ENCODE measurements at regions not wholly inside any gene's neighbourhood (a gene's known extent, or its start where the extent isn't known, plus 50 kb on each side); places are given as distances from the start of the nearest gene placed in this dataset.
A peak's percentile ranks its signal among the peaks of the same experiment; 100 is the strongest.
"Not testable (repeated sequence)": the region's sequence is repeated elsewhere in the genome, so short reads cannot be mapped to it uniquely, and the experiment has no call there.

- Histone ChIP-seq H3K27ac (ENCODE audit: low read length) (no peak overlapping the region), H3K4me1 (ENCODE audit: control insufficient read depth, insufficient read depth, low read length) (peaks cover 6% of the 10 kb centered on the region), H3K4me3 (ENCODE audit: low read length) (no peak overlapping the region), H3K36me3 (ENCODE audit: control insufficient read depth, insufficient read depth, low read length) (no peaks in the 10 kb centered on the region), H3K9me3 (replicated peaks; ENCODE audit: control insufficient read depth, low read depth, low read length) (no peaks in the 10 kb centered on the region), H3K27me3 (ENCODE audit: control insufficient read depth, insufficient read depth, low read length) (peaks cover 20% of the 10 kb centered on the region)
- WGBS (ENCODE audit: insufficient coverage), result no CpG with 5 or more reads among the region's 1 CpG
- no peak for DNase-seq
These were observed 73.3 kb upstream of the ALX4 start for GRCh38 chr11:44383246-44383645.

- no peak overlapping the region for H3K27ac ChIP-seq (ENCODE audit: low read length)
- H3K4me3 ChIP-seq (ENCODE audit: low read length), result no peak overlapping the region
- H3K9me3 ChIP-seq (replicated peaks; ENCODE audit: control insufficient read depth, low read depth, low read length), result peaks cover 6% of the 10 kb centered on the region
- DNase-seq, result no peak
- peaks cover 10% of the 10 kb centered on the region for H3K27me3 ChIP-seq (ENCODE audit: control insufficient read depth, insufficient read depth, low read length)
- H3K36me3 ChIP-seq (ENCODE audit: control insufficient read depth, insufficient read depth, low read length), result no peaks in the 10 kb centered on the region
- peaks cover 1% of the 10 kb centered on the region for H3K4me1 ChIP-seq (ENCODE audit: control insufficient read depth, insufficient read depth, low read length)
- whole genome bisulfite sequencing (ENCODE audit: insufficient coverage), result 88% methylated on average over 2 of the region's 4 CpGs
These were observed 77.5 kb upstream of the ALX4 start for GRCh38 chr11:44387415-44387814.

GRCh38 chr11:44387825-44388224 is 77.9 kb upstream of the ALX4 start:
- Histone ChIP-seq H3K27me3 (ENCODE audit: control insufficient read depth, insufficient read depth, low read length) (peaks cover 8% of the 10 kb centered on the region), H3K9me3 (replicated peaks; ENCODE audit: control insufficient read depth, low read depth, low read length) (peaks cover 6% of the 10 kb centered on the region), H3K36me3 (ENCODE audit: control insufficient read depth, insufficient read depth, low read length) (no peaks in the 10 kb centered on the region), H3K27ac (ENCODE audit: low read length) (no peak overlapping the region), H3K4me3 (ENCODE audit: low read length) (no peak overlapping the region), H3K4me1 (ENCODE audit: control insufficient read depth, insufficient read depth, low read length) (no peaks in the 10 kb centered on the region)
- DNase-seq, result no peak
- no CpG with 5 or more reads among the region's 3 CpGs for WGBS (ENCODE audit: insufficient coverage)

- Histone ChIP-seq H3K9me3 (replicated peaks; ENCODE audit: control insufficient read depth, low read depth, low read length) (peaks cover 6% of the 10 kb centered on the region), H3K27me3 (ENCODE audit: control insufficient read depth, insufficient read depth, low read length) (peaks cover 7% of the 10 kb centered on the region), H3K4me1 (ENCODE audit: control insufficient read depth, insufficient read depth, low read length) (no peaks in the 10 kb centered on the region), H3K36me3 (ENCODE audit: control insufficient read depth, insufficient read depth, low read length) (no peaks in the 10 kb centered on the region), H3K27ac (ENCODE audit: low read length) (no peak overlapping the region), H3K4me3 (ENCODE audit: low read length) (no peak overlapping the region)
- 20% methylated on average over 2 of the region's 10 CpGs for whole genome bisulfite sequencing (ENCODE audit: insufficient coverage)
- DNase-seq, result peak; percentile 30
These were observed 79.1 kb upstream of the ALX4 start for GRCh38 chr11:44388828-44389657.

GRCh38 chr11:44389963-44390605 is 80.1 kb upstream of the ALX4 start:
- Histone ChIP-seq H3K4me1 (ENCODE audit: control insufficient read depth, insufficient read depth, low read length) (no peaks in the 10 kb centered on the region), H3K27ac (ENCODE audit: low read length) (no peak overlapping the region), H3K27me3 (ENCODE audit: control insufficient read depth, insufficient read depth, low read length) (peaks cover 4% of the 10 kb centered on the region), H3K9me3 (replicated peaks; ENCODE audit: control insufficient read depth, low read depth, low read length) (peaks cover 6% of the 10 kb centered on the region), H3K4me3 (ENCODE audit: low read length) (no peak overlapping the region), H3K36me3 (ENCODE audit: control insufficient read depth, insufficient read depth, low read length) (no peaks in the 10 kb centered on the region)
- DNase-seq, result no peak
- WGBS (ENCODE audit: insufficient coverage), result 100% methylated on average over 2 of the region's 3 CpGs

- not testable (repeated sequence) for H3K27me3 ChIP-seq (ENCODE audit: control insufficient read depth, insufficient read depth, low read length); H3K9me3 ChIP-seq (replicated peaks; ENCODE audit: control insufficient read depth, low read depth, low read length); H3K27ac ChIP-seq (ENCODE audit: low read length); DNase-seq; H3K36me3 ChIP-seq (ENCODE audit: control insufficient read depth, insufficient read depth, low read length); H3K4me3 ChIP-seq (ENCODE audit: low read length); H3K4me1 ChIP-seq (ENCODE audit: control insufficient read depth, insufficient read depth, low read length)
- no CpG with 5 or more reads among the region's 3 CpGs for WGBS (ENCODE audit: insufficient coverage)
These were observed 81.1 kb upstream of the ALX4 start for GRCh38 chr11:44391004-44391403.

GRCh38 chr11:44396746-44397145 is 86.8 kb upstream of the ALX4 start:
- H3K4me3 ChIP-seq (ENCODE audit: low read length); H3K27ac ChIP-seq (ENCODE audit: low read length): not testable (repeated sequence)

GRCh38 chr11:44397586-44398178 is 87.7 kb upstream of the ALX4 start:
- 83% methylated on average over 7 of the region's 7 CpGs for WGBS (ENCODE audit: insufficient coverage)
- peaks cover 12% of the 10 kb centered on the region for H3K4me1 ChIP-seq (ENCODE audit: control insufficient read depth, insufficient read depth, low read length)
- no peaks in the 10 kb centered on the region for H3K36me3 ChIP-seq (ENCODE audit: control insufficient read depth, insufficient read depth, low read length)
- no peak for DNase-seq
- no peaks in the 10 kb centered on the region for H3K9me3 ChIP-seq (replicated peaks; ENCODE audit: control insufficient read depth, low read depth, low read length)
- no peak overlapping the region for H3K4me3 ChIP-seq (ENCODE audit: low read length)
- no peak overlapping the region for H3K27ac ChIP-seq (ENCODE audit: low read length)
- no peaks in the 10 kb centered on the region for H3K27me3 ChIP-seq (ENCODE audit: control insufficient read depth, insufficient read depth, low read length)

More at GRCh38 chr11:44396746-44397145, 86.8 kb upstream of the ALX4 start:
- not testable (repeated sequence) for H3K36me3 ChIP-seq (ENCODE audit: control insufficient read depth, insufficient read depth, low read length); H3K9me3 ChIP-seq (replicated peaks; ENCODE audit: control insufficient read depth, low read depth, low read length); DNase-seq; H3K27me3 ChIP-seq (ENCODE audit: control insufficient read depth, insufficient read depth, low read length); H3K4me1 ChIP-seq (ENCODE audit: control insufficient read depth, insufficient read depth, low read length)
- 80% methylated on average over 9 of the region's 10 CpGs for WGBS (ENCODE audit: insufficient coverage)

- Histone ChIP-seq H3K9me3 (replicated peaks; ENCODE audit: control insufficient read depth, low read depth, low read length) (no peaks in the 10 kb centered on the region), H3K27me3 (ENCODE audit: control insufficient read depth, insufficient read depth, low read length) (no peaks in the 10 kb centered on the region), H3K4me1 (ENCODE audit: control insufficient read depth, insufficient read depth, low read length) (peaks cover 19% of the 10 kb centered on the region), H3K36me3 (ENCODE audit: control insufficient read depth, insufficient read depth, low read length) (no peaks in the 10 kb centered on the region), H3K27ac (ENCODE audit: low read length) (no peak overlapping the region), H3K4me3 (ENCODE audit: low read length) (no peak overlapping the region)
- DNase-seq, result no peak
- WGBS (ENCODE audit: insufficient coverage), result 47% methylated on average over 7 of the region's 15 CpGs
These were observed 88.5 kb upstream of the ALX4 start for GRCh38 chr11:44398266-44399030.

- Histone ChIP-seq H3K4me1 (ENCODE audit: control insufficient read depth, insufficient read depth, low read length) (peaks cover 33% of the 10 kb centered on the region), H3K4me3 (ENCODE audit: low read length) (no peak overlapping the region), H3K36me3 (ENCODE audit: control insufficient read depth, insufficient read depth, low read length) (no peaks in the 10 kb centered on the region), H3K27ac (ENCODE audit: low read length) (no peak overlapping the region), H3K27me3 (ENCODE audit: control insufficient read depth, insufficient read depth, low read length) (no peaks in the 10 kb centered on the region), H3K9me3 (replicated peaks; ENCODE audit: control insufficient read depth, low read depth, low read length) (no peaks in the 10 kb centered on the region)
- no peak for DNase-seq
- 56% methylated on average over 2 of the region's 2 CpGs for WGBS (ENCODE audit: insufficient coverage)
These were observed 90.0 kb upstream of the ALX4 start for GRCh38 chr11:44399968-44400367.

Data from muscle of leg (tissue), 3 donors.